ENCODE measurements at regions not wholly inside any gene's neighbourhood (a gene's known extent, or its start where the extent isn't known, plus 50 kb on each side); places are given as distances from the start of the nearest gene placed in this dataset.

DNA sequence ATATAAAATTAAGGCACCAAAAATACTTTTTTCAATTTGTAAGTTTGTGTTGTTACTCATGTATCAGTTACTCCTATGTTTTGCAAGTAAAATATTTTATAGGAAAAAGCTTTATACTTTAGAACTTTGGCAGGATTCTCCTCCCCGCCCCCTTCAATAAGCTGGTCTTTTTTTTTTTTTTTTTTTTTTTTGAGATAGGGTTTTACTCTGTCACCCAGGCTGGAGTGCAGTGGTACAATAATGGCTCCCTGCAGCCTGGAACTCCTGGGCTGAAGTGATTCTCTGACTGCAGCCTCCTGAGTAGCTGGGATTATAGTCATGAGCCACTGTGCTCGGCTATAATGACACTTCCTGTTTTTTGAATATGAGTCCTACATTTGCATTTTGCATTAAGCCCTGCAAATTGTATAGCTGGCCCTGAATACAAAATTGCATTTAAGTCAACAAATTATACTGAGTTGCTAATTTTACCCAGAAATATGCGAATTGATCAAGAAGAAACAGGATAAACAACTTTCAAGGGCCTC, 192.9 kb downstream of the PIK3R1 start:
- DNase-seq: no peak

DNA sequence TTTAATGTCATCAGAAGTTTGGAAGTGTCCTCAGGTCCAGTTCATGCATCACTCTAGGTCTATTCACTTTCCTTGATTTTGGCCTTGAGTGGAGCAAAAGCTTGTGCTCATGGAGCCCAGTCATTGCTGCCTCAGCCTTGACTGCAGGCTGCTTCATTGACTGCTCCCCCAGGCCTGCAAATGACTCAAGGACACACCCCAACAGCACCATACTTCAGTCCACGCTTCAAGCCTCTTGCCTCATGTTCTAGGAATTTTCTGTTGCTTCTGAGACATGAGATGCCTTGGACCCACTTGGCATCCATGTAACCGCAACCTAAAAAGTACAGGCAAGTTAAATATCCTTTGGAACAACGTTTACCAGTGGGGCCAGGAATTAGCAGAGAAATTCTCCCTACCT, 193.7 kb downstream of the PIK3R1 start:
- no peak for DNase-seq

DNA sequence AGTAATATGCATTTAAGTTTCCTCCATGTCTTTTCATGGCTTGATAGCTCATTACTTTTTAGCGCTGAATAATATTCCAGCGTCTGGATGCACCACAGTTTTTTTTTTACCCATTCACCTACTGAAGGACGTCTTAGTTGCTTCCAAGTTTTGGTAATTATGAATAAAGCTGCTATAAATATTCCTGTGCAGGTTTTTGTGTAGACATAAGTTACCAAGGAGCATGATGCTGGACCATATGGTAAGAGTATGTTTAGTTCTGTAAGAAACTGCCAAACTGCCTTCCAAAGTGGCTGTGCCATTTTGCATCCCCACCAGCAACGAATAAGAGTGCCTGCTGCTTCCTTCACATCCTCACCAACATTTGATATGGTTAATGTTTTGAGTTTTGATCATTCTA, 195.6 kb downstream of the PIK3R1 start:
- DNase-seq: no peak

DNA sequence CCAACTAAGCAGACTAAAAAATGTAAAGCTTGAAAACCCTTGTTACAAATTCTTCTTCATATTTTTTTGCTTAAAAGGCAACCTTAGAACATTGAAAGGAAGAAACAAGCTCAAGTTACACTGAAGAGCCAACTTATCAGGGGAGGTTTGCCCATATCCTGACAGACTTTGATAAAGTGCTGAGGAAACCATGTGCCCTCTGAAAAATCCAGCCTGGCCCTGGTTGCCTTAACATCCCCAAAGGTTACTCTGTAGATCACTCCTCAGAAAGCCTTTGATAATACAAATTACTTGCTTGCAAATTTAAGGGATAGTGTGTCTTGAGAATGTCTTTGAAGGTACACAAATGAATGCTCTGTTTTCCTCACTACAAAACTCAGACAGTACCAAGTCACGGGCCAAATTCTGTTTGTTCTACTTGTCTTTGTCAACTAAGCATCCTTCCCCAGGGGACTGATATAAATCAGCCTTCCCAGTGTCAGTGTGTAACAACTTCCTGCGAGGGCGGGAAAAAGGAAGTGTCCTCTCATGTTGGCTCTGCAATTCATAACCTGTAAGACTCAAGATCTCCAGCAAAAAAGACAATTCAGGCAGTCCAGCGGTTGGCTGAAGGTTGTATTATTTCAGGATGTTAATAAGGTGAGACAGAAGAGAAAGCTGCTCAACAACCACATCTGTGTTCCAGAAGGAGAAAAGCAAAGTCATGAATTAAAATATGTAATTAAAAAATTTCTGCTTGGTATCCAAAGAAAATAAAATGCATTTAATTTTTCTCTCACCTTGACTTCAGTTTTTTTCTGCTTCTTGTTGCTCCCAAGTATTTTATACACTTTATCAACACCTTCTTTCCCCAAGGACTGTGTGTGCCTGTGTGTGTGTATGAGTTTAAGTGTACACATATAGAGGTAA, 199.9 kb downstream of the PIK3R1 start:
- no peak for DNase-seq

DNA sequence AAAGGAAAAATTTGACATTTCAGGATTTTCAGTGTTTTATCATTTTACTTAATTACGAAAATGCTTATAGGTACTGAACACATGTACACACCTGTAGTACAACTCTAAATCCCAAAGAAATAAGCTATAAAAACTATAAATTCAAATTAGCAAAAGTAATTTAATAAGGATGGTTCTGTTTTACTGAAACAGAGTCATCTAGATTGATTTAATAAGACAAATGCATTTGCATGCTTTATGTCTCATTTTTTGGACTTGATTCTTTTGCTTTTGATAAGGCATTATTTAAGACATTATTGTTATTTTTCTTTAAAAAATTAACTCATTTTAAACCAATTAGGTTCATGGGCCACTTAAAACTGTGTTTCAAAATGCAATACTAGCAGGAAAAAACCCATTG, 201.2 kb downstream of the PIK3R1 start:
- DNase-seq: no peak

DNA sequence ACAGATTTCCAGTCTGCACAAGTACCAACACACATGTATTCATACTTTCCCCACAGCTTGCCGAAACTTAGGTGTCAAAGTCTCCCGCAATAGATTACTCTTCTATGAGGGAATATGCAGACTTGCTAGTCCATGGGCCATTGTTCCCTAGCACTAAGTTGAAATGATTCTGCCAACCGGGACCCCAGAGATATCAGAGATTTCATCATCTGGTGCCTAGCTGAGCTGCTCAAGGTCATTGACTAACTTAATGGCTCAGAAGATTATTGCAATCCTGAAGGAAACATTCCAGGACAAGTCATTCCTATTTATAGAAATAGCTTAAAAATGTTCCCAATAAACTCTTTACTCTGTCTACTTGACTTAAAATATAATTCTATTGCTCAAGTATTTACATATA, 202.6 kb downstream of the PIK3R1 start:
- DNase-seq: no peak

DNA sequence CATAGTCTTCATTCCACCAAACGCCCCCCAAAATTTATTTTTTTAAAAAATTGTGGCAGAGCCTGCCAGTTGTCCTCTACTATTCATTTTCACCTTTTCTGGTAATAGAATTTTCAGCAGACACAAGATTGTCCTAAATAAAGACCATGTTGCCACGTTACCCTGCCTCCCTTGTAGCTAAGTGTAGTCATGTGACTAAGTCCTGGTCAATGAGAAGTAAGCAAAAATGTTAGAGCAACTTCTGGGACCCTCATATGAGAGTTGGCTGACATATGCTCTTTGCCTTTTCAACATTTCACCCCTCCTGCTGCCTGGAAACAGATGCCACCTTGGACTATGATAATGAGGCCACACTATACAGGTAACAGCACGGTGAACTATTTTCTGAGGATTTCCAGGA, 203.1 kb downstream of the PIK3R1 start:
- DNase-seq: no peak

DNA sequence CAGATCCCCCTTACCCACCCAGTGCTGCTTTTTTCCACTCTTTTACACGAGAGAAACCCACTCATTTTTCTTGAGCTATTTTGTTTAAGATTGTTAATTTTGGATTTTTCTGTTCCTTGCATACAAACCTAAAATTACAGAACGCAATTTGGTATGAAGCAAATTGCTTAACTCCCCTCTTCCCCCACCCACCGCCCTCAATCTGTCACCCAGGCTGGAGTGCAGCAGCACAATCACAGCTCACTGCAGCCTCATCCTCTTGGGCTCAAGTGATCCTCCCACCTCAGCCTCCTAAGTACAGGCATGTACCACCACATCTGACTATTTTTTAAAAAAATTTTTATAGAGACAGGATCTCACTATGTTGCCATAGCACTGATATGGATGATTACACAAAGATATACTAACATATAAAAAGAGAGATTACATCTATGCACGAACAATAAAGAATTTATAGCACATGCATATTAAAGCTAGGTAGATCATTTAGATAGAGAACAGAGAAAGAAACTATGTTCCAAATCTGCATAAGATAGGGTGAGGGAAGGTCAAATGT, 203.6 kb downstream of the PIK3R1 start:
- DNase-seq: no peak

DNA sequence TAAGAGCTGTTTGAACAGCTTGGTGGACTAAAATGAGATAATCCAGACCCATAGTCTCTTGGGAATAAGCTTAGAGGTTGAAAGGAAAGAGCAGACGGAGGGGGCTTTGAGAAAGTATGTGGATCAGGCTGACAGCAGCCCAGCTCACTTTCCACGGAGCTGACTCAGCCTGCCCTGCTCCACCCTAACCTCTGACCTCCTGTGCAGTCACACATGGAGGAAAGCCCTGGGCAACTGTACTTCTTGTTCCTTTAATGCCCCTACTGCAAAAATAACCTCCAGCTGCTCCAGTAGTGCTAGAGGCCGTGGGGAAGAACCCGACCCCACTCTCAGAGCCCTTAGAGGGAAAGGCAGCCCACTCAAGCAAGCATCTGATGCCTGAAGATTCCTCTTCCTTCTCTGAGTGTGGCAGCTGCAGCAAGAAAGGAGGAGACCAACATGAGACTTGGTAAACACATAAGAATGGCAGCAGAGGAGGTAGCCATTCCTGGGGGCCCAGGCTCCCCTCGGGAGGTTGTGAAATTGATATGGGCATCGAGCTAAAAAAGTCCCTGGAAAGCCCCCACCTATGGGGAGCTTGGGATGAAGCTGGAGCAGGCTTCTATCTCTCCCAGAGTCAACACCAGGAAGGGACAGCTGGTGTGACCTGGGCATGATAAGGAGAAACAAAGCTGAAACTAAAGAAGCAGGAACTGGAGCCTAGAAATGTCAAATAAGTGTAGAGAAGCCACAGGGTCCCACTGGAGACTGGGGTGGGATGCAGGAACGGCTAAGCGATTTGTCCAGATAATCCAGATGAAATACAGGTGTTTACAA, 204.3 kb downstream of the PIK3R1 start:
- no peak for DNase-seq

DNA sequence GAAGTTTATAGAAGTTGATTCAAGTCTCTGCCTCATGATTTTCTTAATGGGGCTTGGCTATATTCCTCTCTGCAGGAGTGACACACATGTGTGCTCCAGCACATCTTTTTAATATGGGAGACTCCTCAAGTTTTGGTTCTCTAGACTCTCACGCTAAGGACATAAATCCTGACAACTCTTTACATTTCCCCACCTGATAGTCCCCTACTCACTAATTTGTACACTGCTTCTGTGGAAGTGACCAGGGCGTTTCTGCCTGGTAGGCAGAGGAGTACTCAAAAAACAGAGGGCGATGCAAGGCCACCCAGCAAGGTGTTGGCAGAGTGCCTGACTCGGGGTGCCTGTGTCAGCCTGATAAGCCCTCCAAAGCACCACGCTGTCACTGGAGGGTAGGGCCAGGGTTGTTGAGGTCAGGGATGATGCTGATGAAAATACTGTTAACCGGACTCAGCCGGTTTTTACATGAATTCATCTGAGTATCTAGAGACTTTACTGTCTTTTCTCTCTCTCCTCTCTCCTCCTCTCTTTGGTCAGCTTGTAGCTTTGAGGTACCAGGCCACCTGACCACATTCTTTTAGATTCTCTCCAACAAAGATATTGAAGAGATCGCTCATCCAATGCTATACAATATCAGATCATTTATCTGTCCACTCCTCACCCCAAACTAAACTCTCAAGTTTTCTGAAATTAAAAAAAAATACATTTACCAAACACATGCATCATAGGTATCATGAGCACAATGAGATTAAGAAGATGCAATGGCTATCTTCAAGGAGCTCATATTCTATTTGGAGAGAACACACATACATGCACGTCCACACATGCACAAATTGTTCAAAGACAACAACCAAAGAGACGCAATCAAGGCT, 205.2 kb downstream of the PIK3R1 start:
- DNase-seq: no peak

DNA sequence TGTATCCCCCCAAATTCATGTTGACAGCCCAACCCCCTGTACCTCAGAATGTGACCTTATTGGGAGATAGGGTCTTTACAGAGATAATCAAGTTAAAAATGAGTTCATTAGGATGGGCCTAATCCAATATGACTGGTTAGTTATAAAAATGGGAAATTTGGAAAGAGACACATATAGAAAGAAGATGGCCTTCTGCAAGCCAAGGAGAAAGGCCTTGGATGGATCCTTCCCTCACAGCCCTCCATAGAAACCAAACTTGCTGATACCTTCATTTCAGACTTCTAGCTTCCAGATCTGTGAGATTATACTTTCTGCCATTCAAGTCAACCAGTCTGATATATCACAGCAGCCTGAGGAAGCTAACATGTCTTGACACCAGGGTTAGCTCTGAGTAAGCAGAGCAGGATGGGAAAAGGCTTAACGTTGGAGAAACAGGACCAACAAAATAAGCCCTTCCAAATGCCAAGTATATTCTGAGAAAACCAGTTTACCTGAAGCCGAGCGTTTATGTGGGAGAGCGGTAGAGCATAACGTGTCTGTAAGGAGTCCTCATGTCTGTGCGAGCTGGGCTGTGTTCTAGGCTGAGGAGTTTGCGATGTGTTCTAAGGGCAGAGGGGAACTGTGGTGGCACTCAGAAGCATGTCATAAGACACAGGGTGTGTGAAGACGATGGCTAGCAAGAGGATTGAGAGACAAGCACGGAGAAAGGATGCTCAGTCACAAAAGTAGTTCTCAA, 206.1 kb downstream of the PIK3R1 start:
- no peak for DNase-seq

DNA sequence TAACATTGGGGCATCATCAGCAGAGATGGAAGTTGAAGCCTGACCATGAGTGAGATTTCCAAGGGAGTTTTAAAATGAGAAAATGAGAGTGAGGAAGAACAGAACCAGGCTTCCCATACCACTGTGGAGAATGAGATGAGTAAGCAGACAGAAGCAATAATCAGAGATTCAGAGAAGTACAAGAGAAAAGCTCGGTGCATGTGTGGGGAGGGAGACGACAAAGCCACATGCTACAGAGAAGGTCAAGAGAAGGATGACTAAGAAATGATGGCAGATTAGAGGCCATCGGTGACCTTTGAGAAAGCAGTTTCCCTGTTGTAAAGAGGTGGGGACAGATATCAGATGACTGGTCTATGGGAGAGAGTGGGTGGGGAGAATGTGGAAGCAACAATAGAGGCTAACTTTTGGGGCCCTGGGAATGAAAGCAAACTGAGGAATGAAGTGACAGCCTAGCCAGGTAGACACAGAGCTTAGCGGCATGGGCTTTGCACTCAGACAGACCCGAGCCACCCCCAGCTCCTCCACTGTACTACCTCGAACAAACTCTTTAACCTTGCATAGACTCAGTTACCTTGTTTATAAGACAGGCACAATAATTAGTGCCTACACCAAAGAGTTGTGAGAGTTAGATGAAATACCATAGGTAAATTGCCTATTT, 207.7 kb downstream of the PIK3R1 start:
- no peak for DNase-seq

DNA sequence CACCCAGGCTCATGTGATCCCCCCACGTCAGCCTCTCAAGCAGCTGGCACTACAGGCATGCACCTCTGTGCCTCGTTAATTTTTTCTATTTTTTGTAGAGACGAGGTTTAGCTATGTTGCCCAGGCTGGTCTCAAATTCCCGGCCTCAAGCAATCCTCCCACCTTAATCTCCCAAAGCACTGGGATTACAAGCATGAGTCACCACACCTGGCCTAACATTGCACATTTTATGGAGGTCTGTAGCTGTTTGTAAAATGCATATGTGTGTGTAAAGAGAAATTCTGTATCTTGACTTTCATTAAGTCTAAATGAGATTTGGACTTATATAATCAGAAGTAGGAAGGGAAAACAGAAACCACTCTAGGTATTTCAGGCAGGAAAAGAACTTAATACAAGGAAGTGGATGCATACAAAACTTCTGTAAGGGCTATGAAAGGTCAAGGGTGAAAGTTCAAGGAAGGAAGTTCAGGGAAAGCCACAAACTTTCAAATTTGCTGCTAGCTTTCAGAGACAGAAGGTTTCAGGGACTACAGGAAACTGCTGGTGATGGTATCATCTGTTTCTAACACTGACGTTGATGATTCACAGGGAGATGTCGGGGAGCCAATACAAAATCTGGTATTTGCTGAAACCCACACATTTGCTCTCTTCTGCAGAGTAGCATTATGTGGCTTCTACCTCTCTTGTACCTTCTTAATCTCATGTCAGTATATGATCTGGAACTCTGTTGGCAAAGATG, 209.4 kb downstream of the PIK3R1 start:
- DNase-seq: no peak

DNA sequence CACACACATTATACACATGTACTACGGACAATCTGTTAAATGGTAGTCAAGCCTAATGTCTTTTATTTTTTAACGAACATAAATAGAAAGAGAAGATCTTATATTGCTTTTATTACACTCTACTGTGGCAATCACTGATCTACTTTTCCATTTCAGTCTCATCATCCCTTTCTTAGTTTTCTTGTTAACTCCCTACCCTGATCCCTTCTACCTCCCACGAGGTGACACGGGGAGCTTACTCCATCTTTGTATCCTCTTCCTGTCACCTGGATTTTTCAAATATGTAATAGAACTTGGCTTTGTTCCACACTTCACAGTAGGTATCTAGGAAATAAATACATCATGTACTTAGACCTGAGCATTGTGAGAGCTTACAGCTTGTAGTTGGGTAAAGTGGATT, 211.0 kb downstream of the PIK3R1 start:
- no peak for DNase-seq

DNA sequence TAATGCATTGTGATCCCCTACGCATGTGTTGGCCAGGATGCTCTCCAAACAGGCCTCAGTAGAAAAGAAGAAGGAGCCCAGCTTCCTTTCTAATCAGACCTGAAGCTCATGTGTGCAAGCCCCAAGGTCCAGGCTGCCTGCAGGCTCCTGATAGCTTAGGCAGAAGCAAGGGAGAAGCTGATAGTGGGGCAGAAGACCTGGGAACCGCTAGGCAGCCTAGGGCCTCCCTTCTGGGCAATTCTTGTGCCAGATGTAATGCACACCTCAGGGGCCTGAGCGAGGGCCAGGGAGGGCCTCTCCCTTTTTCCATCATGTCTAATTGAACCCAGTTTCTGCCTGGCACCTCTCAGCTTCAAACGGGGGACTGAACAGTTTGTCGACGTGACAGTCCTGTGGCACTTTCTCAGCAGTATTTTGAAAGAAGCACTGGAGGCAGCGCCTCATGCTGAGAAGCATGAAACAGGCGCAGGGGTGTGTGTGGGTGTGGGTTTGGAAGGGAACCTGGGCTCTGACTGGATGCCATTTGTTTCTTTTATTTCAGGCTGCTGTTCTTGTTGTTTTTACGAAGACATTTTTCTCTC, 212.8 kb downstream of the PIK3R1 start:
- no peak for DNase-seq

DNA sequence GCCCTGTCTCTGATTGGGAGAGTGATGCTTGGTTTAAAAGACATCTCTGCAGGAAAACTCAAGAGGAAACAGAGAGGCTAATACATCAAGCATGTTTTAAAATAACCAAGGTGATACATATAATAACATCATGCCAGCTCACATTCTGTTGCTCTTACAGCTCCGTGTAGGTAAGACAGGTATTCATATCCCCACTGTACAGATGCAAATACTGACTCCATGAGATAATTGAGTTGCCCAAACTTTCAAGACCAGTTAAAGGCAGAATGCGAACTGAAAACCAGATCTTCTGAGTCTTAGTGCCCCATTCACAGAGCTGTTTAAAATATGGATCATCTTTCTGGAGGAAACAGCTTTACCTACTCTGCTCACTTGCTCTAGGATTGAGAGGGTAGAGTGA, 214.0 kb downstream of the PIK3R1 start:
- DNase-seq: no peak

DNA sequence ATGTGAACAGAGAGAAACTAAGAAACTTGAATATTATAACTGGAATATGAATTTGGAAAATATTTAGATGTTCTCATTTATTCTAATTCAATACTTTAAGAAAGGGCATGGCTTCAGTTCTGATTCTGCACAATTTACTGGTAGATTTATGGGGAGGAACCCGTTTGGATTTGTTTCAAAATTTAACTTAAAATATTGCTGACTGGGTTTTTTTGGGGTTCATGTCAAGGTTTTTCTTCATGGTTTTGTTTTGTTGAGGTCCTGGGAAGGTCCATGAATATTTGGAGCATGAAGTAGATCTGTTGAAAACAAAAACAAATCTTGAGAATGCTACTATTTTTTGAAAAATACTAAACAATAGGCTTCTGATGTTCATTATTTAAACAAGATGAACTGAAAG, 214.7 kb downstream of the PIK3R1 start:
- DNase-seq: no peak

DNA sequence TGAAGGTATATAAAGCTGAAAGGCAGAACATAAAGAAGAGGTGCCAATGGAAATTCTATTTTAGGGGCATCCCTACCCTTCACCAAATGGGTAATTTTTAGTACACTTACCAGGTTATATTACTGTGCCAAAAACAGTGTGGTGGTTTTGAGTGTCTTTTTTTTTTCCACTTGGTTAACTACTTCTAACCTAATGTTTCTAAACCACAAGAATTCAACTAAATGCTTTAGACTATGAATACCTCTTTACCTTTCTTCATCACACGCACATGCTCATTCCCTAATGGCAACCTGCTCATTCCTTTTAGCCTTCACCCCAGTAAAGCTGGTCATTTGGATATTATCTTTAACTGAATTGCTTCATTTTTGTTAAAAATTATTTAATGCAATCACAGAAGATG, 215.6 kb downstream of the PIK3R1 start:
- DNase-seq: no peak

DNA sequence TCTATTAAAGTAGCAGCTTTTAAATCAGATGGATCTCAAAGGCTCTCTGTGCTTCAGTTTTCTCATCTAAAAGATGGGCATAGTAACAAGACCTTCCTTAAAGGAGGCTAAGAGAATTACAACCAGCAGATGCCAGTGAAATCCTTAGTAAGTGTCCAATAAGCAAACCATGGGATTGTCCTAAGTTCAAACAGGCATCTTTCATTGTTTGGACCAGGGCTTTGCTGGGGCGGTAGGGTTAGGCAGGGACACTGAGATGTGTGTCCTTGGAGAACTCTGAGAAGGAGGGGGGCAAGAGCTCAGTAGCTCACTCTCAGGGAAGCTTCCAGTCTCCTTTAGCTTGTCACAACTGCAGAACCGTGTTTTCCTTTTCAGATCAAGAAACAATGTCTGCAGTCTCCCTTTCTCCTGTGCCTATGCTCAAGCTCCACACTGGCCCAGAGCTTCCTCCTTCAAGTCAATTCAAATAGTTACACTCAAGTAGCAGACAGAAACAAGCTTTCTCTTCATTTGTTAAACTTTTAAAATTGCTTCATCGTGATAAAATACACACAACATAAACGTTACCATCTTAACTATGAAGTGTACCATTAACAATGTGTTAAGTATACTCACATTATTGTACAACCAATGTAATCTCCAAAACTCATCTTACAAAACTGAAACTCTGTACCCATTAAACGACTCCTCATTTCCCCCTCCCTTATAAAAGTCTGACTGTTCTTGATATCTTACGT, 216.2 kb downstream of the PIK3R1 start:
- no peak for DNase-seq

Measured in cerebellar nuclear complex (tissue), 1 donor.